Ammon's horn (tissue), 1 donor: ENCODE measurements at regions not wholly inside any gene's neighbourhood (a gene's known extent, or its start where the extent isn't known, plus 50 kb on each side); places are given as distances from the start of the nearest gene placed in this dataset.

ENCODE experiments used
- DNase-seq: peaks from one replicate; pipeline ENCODE4 v3.0.0-alpha.2; 2016; ENCODE audit warnings: low spot score

- DNase-seq = no peak
Observed at GRCh38 chr12:85509081-85509856, 229.2 kb downstream of the ALX1 start.

GRCh38 chr12:85509857-85510256 is 229.8 kb downstream of the ALX1 start:
- DNase-seq = no peak

GRCh38 chr12:85516039-85516438 is 236.0 kb downstream of the ALX1 start:
- DNase-seq = no peak

- no peak for DNase-seq
Observed at GRCh38 chr12:85516667-85517325, 236.8 kb downstream of the ALX1 start.

- no peak for DNase-seq
Observed at GRCh38 chr12:85519163-85519562, 239.1 kb downstream of the ALX1 start.

- no peak for DNase-seq
Observed at GRCh38 chr12:85523197-85523596, 243.2 kb downstream of the ALX1 start.

GRCh38 chr12:85527192-85527591 is 247.2 kb downstream of the ALX1 start:
- no peak for DNase-seq

GRCh38 chr12:85529896-85530295 is 249.9 kb downstream of the ALX1 start:
- no peak for DNase-seq

- no peak for DNase-seq
Observed at GRCh38 chr12:85530456-85530855, 250.4 kb downstream of the ALX1 start.

- DNase-seq = no peak
Observed at GRCh38 chr12:85531341-85531740, 251.3 kb downstream of the ALX1 start.

- DNase-seq = no peak
Observed at GRCh38 chr12:85549640-85550039, 269.6 kb downstream of the ALX1 start.

- DNase-seq = no peak
Observed at GRCh38 chr12:85550924-85551323, 270.9 kb downstream of the ALX1 start.

GRCh38 chr12:85552461-85552860 is 272.4 kb downstream of the ALX1 start:
- no peak for DNase-seq

GRCh38 chr12:85557850-85558249 is 277.8 kb downstream of the ALX1 start:
- DNase-seq = no peak

- DNase-seq = no peak
Observed at GRCh38 chr12:85558684-85559083, 277.5 kb downstream of the RASSF9 start.

GRCh38 chr12:85559127-85559526 is 277.1 kb downstream of the RASSF9 start:
- DNase-seq = no peak

GRCh38 chr12:85559536-85559935 is 276.7 kb downstream of the RASSF9 start:
- DNase-seq = no peak

GRCh38 chr12:85562765-85563164 is 273.4 kb downstream of the RASSF9 start:
- DNase-seq = no peak

GRCh38 chr12:85564786-85565185 is 271.4 kb downstream of the RASSF9 start:
- DNase-seq = no peak

- no peak for DNase-seq
Observed at GRCh38 chr12:85568395-85569103, 267.7 kb downstream of the RASSF9 start.

GRCh38 chr12:85569261-85569660 is 266.9 kb downstream of the RASSF9 start:
- no peak for DNase-seq

GRCh38 chr12:85572956-85573355 is 263.3 kb downstream of the RASSF9 start:
- DNase-seq = no peak

- DNase-seq = no peak
Observed at GRCh38 chr12:85573635-85574214, 262.5 kb downstream of the RASSF9 start.
